ENCODE measurements at regions not wholly inside any gene's neighbourhood (a gene's known extent, or its start where the extent isn't known, plus 50 kb on each side); places are given as distances from the start of the nearest gene placed in this dataset.

DNA sequence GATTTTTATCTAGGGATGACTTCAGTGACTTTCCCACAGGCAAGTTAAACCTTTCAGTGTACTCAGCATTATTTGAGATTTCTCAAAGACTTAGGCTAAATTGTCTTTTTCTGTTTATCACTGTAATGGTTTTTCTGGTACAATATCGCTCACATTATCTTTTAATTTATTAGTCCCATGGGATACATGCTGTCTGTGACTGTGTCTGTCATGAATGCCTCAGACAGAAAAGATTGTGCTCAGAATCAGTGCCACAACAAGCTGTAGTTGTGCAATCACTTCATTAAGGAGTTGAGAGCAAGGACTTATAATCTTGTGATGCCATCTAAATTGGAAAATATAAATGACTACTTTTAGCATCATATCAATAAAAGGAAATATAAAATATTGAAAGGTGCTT, 2374.2 kb upstream of the RAG2 start:
- TF ChIP-seq, protein P1, sequence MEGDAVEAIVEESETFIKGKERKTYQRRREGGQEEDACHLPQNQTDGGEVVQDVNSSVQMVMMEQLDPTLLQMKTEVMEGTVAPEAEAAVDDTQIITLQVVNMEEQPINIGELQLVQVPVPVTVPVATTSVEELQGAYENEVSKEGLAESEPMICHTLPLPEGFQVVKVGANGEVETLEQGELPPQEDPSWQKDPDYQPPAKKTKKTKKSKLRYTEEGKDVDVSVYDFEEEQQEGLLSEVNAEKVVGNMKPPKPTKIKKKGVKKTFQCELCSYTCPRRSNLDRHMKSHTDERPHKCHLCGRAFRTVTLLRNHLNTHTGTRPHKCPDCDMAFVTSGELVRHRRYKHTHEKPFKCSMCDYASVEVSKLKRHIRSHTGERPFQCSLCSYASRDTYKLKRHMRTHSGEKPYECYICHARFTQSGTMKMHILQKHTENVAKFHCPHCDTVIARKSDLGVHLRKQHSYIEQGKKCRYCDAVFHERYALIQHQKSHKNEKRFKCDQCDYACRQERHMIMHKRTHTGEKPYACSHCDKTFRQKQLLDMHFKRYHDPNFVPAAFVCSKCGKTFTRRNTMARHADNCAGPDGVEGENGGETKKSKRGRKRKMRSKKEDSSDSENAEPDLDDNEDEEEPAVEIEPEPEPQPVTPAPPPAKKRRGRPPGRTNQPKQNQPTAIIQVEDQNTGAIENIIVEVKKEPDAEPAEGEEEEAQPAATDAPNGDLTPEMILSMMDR (conservative IDR thresholded peaks at IDR 0.05; ENCODE audit: low read length) = no peak
- TF ChIP-seq EZH2phosphoT487 (IDR thresholded peaks at IDR 0.05; ENCODE audit: borderline replicate concordance, low read depth, low read length) = no peak

Data from OCI-LY7 (cell line).